ENCODE measurements at regions not wholly inside any gene's neighbourhood (a gene's known extent, or its start where the extent isn't known, plus 50 kb on each side); places are given as distances from the start of the nearest gene placed in this dataset.
"Not testable (repeated sequence)": the region's sequence is repeated elsewhere in the genome, so short reads cannot be mapped to it uniquely, and the experiment has no call there.

DNA sequence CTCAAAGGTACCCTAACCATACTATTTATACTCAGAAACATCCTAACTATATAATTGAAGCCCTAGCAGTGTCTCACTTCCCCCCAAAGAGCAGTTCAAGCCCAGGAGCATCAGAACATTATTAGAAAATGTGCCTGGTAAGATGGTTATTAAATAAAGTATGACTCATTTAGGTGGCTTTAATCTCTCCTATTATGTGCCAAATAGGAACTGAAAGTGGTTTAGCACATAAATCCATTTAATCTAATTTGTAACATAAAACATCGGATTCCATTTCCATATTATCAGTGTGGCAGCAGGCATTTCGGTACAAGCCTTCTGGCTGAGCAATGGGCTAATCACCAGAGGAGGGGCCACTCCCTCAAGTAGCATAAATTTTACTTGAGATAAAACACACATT lies 395.2 kb upstream of the TMTC1 start:
- no peak for DNase-seq (ENCODE audit: low spot score)
- TF ChIP-seq, protein P1, sequence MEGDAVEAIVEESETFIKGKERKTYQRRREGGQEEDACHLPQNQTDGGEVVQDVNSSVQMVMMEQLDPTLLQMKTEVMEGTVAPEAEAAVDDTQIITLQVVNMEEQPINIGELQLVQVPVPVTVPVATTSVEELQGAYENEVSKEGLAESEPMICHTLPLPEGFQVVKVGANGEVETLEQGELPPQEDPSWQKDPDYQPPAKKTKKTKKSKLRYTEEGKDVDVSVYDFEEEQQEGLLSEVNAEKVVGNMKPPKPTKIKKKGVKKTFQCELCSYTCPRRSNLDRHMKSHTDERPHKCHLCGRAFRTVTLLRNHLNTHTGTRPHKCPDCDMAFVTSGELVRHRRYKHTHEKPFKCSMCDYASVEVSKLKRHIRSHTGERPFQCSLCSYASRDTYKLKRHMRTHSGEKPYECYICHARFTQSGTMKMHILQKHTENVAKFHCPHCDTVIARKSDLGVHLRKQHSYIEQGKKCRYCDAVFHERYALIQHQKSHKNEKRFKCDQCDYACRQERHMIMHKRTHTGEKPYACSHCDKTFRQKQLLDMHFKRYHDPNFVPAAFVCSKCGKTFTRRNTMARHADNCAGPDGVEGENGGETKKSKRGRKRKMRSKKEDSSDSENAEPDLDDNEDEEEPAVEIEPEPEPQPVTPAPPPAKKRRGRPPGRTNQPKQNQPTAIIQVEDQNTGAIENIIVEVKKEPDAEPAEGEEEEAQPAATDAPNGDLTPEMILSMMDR (IDR thresholded peaks at IDR 0.05; ENCODE audit: extremely low read depth, missing control alignments), result no peak

DNA sequence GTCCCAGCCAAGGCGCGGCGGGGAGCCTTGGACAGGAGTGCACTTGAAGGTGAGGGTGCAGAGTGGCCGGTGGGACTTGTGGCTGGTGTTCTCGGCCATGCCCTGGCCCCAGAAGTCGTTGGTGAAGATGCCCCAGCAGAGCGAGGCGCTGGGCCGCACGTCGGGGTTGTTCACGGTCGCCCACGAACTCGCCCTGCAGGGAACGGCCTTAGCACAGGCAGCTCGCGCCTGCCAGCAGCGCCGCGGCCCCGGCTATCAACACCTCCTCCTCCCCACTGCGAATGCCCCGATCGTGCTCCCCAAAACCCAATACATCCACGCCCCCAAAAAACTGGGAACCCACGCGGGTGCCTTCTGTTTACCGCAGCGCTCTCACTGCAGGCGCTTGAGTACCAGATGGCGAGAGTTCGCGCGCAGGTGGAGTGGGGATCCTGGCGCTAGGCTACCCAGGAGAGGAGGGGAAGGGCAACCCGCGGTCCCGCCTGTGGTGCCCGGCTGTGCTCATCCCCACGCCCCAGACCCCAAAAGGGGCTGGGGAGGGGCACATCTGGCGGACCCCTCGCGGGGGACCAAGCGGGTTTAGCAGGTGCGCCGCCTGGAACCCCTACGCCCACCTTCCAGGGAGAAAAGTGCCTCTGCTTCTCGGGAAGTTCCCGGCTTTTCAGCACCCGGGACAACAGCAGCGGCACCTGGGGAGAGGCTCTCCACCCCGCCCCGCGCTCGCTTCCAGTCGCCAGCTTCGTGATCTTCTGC lies 386.3 kb upstream of the TMTC1 start:
- TF ChIP-seq, protein P1 (IDR thresholded peaks at IDR 0.05; ENCODE audit: extremely low read depth, missing control alignments), result no peak
- no peak for DNase-seq (ENCODE audit: low spot score)

DNA sequence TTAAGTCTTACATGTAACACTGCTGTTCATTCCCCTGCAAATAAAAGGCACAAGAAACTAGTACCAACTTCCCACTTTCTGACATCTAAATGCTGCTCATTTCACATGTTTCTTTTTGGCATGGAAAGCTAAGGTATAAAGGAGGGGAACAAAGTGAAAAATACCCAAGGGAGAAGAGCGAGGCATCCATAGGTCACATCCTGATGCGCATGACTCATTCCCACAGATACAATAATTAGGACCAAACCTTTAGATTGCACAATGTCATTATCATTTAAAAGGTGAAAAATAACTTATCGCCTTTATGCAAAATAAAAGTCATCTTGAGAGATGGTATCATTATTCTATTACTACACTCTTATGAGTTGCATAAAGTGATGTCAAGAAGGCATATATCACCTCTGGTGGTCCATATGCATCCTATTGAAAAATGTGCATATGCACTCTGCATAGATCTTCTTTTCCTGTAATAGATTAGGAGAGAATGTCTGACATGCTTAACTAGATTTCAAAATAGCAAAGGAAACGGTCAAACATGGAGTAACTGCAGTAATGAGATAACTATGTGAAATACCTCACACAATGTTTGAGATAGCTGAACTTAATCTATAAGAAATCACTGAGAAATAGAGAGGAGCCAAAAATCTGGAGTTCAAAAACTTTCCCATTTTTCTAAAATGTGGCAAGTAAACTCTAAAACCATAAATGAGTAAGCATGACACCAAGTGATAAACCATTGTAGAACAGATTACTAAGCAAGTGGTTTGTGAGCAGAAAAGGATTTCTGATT lies 382.5 kb upstream of the TMTC1 start:
- TF ChIP-seq, protein P1 (IDR thresholded peaks at IDR 0.05; ENCODE audit: extremely low read depth, missing control alignments), result no peak
- no peak for DNase-seq (ENCODE audit: low spot score)

DNA sequence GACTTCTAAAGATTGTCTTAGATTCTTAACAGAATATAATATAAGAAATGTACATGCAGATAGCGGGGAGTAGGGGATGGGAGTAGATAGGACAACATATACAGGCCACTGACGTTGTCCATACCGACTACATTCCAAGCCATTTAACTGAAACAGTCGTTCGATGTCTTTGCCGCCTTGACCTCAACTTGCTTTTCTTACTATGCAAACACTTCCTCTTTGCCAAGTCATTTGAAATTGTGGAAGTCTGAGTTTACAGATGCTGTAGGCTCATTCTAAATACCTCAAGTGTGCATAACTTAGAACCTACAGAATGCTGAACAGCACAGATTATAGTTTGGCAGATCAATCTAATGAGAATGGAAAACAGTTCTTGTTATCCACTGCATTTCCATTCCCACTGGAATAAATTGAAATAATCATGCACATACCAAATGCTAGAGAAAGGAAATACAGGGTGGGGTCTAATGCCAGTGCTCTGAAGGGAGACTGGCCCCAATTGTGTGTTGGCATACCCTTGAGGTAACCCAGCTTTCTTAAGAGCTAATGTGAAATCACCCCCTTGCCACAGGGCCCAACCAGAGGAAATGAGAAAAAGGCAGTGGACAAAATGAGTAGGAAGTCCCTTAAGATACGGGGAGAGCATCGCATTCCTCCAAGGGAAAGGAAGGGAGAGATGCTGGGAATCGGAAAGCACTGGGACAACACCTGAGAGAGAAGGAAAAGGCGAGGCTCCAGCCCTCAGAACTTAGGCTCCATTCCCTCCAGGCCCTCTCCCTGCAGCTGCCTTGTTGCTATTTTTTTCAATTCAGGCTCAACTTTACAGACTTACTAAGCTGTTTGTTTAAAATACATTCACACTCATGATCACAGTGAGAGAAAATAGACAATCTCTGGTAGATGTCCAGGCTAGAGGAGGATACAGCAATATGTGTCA lies 380.9 kb upstream of the TMTC1 start:
- no peak for DNase-seq (ENCODE audit: low spot score)
- TF ChIP-seq, protein P1 (IDR thresholded peaks at IDR 0.05; ENCODE audit: extremely low read depth, missing control alignments), result no peak

DNA sequence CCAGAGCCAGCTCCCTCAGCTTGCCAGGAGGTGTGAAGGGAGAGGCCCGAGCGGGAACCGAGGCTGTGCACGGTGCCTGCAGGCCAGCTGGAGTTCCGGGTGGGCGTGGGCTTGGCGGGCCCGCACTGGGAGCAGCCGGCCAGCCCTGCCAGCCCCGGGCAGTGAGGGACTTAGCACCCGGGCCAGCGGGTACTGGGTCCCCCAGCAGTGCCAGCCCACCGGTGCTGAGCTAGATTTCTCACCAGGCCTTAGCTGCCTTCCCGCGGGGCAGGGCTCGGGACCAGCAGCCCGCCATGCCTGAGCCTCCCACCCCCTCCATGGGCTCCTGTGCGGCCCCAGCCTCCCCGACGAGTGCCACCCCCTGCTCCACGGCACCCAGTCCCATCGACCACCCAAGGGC lies 373.1 kb upstream of the TMTC1 start:
- DNase-seq (ENCODE audit: low spot score), result not testable (repeated sequence)

DNA sequence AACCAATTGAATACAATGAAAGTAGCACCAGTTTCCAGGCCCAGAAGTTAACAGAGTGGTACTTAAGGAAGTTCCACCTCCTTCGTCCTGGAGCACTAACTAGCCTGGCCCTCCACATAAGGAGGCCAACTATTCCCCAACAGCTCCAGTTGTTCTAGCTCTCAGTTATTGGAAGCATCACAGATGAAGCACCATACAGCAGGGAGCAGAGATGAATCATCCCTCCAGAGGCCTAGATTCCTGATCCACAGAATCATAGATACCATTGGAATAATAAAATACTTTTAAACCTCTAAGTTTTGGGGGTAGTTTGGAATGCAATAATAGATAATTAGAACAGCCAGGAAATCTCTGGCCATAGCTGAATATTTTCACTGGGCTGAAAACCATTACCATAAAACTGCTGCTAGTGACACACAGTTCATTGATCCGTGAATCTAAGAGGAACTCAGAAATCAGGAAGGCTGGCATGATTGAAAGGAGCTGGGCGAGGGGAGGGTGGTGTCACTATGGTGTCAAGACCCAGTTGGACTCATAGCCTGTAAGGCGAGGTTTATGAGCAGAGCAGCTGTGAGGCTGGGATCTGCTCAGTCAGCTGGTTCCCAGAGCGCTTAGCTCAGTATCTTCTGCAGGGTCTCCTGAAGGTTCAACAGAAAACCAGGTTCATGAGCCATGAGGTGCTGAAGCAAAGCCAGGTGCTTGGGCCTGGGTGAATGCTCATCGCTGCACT lies 371.4 kb upstream of the TMTC1 start:
- TF ChIP-seq, protein P1 (IDR thresholded peaks at IDR 0.05; ENCODE audit: extremely low read depth, missing control alignments), result no peak
- no peak for DNase-seq (ENCODE audit: low spot score)

DNA sequence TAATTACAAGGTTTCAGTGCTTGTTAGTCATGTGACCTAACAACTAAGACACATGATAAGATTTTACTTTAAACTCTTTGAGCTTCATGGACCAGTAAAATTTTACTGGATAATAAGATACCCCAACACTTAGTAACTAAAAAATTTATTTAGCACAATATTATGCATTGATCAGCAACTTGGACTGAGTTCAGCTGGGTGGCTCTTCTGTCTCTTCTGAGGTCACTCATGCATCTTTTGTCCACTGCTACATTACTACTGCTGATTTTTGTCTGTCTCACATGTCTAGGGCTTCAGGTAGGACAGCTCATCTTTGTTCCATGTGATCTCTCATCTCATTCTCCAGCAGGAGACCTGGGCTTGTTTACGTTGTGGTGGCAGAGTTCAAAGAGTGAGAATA lies 370.2 kb upstream of the TMTC1 start:
- TF ChIP-seq, protein P1 (IDR thresholded peaks at IDR 0.05; ENCODE audit: extremely low read depth, missing control alignments), result no peak
- no peak for DNase-seq (ENCODE audit: low spot score)

All from GM20000 (cell line).